ENCODE measurements at regions not wholly inside any gene's neighbourhood (a gene's known extent, or its start where the extent isn't known, plus 50 kb on each side); places are given as distances from the start of the nearest gene placed in this dataset.

DNA sequence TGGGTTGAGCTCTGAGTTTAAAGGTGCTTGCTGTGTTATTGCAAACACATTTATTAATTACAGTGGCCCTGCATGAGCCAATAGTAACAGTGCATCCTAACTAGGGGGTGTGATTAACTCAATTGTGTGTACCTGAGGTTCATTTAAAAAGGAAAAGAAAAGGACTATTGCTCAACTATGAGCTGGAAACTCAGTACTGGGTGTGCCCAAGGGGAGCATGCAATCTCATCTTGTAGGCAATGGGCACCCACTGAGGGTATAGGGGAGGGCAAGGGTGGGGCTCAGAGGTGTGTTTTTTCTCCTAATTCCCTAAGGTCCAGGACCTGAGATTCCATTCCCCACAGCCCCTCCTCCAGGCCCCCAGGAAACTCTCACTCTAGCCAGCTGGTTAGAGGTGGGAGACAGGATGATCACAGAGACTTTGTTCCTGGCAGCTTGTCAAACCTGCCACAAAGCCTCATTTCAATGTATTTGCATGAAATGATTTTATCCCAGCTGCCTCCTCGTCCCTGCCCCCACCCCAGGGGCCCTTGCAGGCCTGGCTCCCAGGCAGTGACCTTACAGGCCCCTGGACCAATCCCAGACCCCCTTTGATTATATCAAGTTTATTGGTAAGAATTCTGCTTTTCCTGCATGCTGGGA lies 220.7 kb downstream of the TBC1D2B start (continued):
- no peak for TF ChIP-seq ZBTB11 (tag by site-specific recombination; conservative IDR thresholded peaks at IDR 0.05; ENCODE audit: low read depth)
- TF ChIP-seq, protein P1, sequence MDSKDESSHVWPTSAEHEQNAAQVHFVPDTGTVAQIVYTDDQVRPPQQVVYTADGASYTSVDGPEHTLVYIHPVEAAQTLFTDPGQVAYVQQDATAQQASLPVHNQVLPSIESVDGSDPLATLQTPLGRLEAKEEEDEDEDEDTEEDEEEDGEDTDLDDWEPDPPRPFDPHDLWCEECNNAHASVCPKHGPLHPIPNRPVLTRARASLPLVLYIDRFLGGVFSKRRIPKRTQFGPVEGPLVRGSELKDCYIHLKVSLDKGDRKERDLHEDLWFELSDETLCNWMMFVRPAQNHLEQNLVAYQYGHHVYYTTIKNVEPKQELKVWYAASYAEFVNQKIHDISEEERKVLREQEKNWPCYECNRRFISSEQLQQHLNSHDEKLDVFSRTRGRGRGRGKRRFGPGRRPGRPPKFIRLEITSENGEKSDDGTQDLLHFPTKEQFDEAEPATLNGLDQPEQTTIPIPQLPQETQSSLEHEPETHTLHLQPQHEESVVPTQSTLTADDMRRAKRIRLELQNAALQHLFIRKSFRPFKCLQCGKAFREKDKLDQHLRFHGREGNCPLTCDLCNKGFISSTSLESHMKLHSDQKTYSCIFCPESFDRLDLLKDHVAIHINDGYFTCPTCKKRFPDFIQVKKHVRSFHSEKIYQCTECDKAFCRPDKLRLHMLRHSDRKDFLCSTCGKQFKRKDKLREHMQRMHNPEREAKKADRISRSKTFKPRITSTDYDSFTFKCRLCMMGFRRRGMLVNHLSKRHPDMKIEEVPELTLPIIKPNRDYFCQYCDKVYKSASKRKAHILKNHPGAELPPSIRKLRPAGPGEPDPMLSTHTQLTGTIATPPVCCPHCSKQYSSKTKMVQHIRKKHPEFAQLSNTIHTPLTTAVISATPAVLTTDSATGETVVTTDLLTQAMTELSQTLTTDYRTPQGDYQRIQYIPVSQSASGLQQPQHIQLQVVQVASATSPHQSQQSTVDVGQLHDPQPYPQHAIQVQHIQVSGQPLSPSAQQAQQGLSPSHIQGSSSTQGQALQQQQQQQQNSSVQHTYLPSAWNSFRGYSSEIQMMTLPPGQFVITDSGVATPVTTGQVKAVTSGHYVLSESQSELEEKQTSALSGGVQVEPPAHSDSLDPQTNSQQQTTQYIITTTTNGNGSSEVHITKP (tag by site-specific recombination; IDR thresholded peaks at IDR 0.05), result no peak
- TF ChIP-seq BCL11A (tag by site-specific recombination; IDR thresholded peaks at IDR 0.05; ENCODE audit: low read depth), result no peak
- no peak for TF ChIP-seq ZSCAN5A (tag by site-specific recombination; IDR thresholded peaks at IDR 0.05)
- no peak for TF ChIP-seq ZNF23 (tag by site-specific recombination; IDR thresholded peaks at IDR 0.05; ENCODE audit: borderline replicate concordance)

GRCh38 chr15:77855871-77856270 lies 221.6 kb downstream of the TBC1D2B start:
- TF ChIP-seq KLF17 (tag by site-specific recombination; IDR thresholded peaks at IDR 0.05), result no peak
- Histone ChIP-seq H3K4me1 (ENCODE audit: control insufficient read depth, insufficient read depth, low read length) (no peaks in the 10 kb centered on the region), H3K27ac (ENCODE audit: extremely low read depth, low read depth, low read length) (no peak overlapping the region), H3K9me3 (ENCODE audit: control insufficient read depth, insufficient read depth, low read depth, low read length) (no peaks in the 10 kb centered on the region), H3K4me3 (ENCODE audit: low read depth, low read length) (no peak overlapping the region), H3K36me3 (ENCODE audit: control insufficient read depth in 2 of 2, insufficient read depth in 1 of 2, low read length in 2 of 2) (no peaks in the 10 kb centered on the region)
- ChIA-PET CTCF (interaction anchor here (0.7 to 1.5 kb wide), 5 partner anchors 15 to 1114 kb away, joined by 3 to 4 read pairs (median 3); no protein-coding TSS in a partner anchor), POLR2A (no interaction called here)

GRCh38 chr15:77854980-77855379 lies 222.3 kb upstream of the LINGO1 start:
- POLR2A ChIA-PET, result no interaction called here
- Histone ChIP-seq H3K9me3 (ENCODE audit: control insufficient read depth, insufficient read depth, low read depth, low read length) (no peaks in the 10 kb centered on the region), H3K36me3 (ENCODE audit: control insufficient read depth in 2 of 2, insufficient read depth in 1 of 2, low read length in 2 of 2) (no peaks in the 10 kb centered on the region), H3K4me3 (ENCODE audit: low read depth, low read length) (no peak overlapping the region), H3K27ac (ENCODE audit: extremely low read depth, low read depth, low read length) (no peak overlapping the region), H3K4me1 (ENCODE audit: control insufficient read depth, insufficient read depth, low read length) (no peaks in the 10 kb centered on the region)
- CTCF ChIA-PET, result interaction anchor here (0.7 to 1.5 kb wide), 6 partner anchors 9 to 1115 kb away, joined by 3 to 4 read pairs (median 4); no protein-coding TSS in a partner anchor
- TF ChIP-seq ZNF776 (tag by site-specific recombination; IDR thresholded peaks at IDR 0.05; ENCODE audit: borderline replicate concordance), result no peak
- no peak for TF ChIP-seq ZNF433 (tag by site-specific recombination; IDR thresholded peaks at IDR 0.05; ENCODE audit: low read depth)
- no peak for TF ChIP-seq ZNF157 (tag by site-specific recombination; IDR thresholded peaks at IDR 0.05)
- no peak for TF ChIP-seq ZNF561 (tag by site-specific recombination; IDR thresholded peaks at IDR 0.05; ENCODE audit: borderline replicate concordance)
- TF ChIP-seq CTCF (tag by site-specific recombination; IDR thresholded peaks at IDR 0.05), result no peak
- no peak for TF ChIP-seq GLI2 (tag by site-specific recombination; IDR thresholded peaks at IDR 0.05; ENCODE audit: borderline replicate concordance, low read depth)
- TF ChIP-seq SCRT1 (tag by site-specific recombination; IDR thresholded peaks at IDR 0.05; ENCODE audit: borderline replicate concordance), result no peak
- no peak for TF ChIP-seq SP3 (tag by site-specific recombination; IDR thresholded peaks at IDR 0.05)
- TF ChIP-seq ZNF248 (tag by site-specific recombination; IDR thresholded peaks at IDR 0.05), result no peak
- TF ChIP-seq PATZ1 (tag by site-specific recombination; IDR thresholded peaks at IDR 0.05), result no peak

Measured in HEK293 (cell line).